HCT116 (cell line): ENCODE measurements at regions not wholly inside any gene's neighbourhood (a gene's known extent, or its start where the extent isn't known, plus 50 kb on each side); places are given as distances from the start of the nearest gene placed in this dataset.

Experiments
- ATAC-seq: fragments of 200-7000 bp; cut with Tn5 transposase; 2 replicates; pipeline ENCODE4 v1.9.1; 2020; ENCODE audit warnings: mild to moderate bottlenecking, moderate library complexity
- BruUV-seq: library from RNA; stranded (reverse); fragments of 400-500 nt; replicated peaks from 2 replicates; lab custom pipeline; 2021; lab: Mats Ljungman, UMichigan
- CTCF ChIA-PET: fragments of 300-600 bp; sonication (Branson Sonifier 250); formaldehyde crosslinking; loops from one replicate; lab custom pipeline; 2021; ENCODE audit warnings: antibody characterized with exemption; lab: Charles Lee
- POLR2A ChIA-PET: fragments of 300-600, 350-600 bp; sonication (Branson Sonifier 250); formaldehyde crosslinking; loops from one replicate; lab custom pipeline; 2021; ENCODE audit warnings: antibody characterized with exemption; lab: Charles Lee
- RAD21 ChIA-PET, 2 experiments: fragments of 300-600 bp; sonication (Branson Sonifier 250); formaldehyde crosslinking; loops; one replicate each; lab custom pipeline; 2023; ENCODE audit warnings: low total read pairs in 2 of 2; ENCODE audit not compliant: uncharacterized antibody in 2 of 2, unreplicated experiment in 2 of 2, low non-redundant PET in 1 of 2; lab: Charles Lee
- DNase-seq: peaks from one replicate; pipeline ENCODE4 v3.0.0-alpha.2; 2010; ENCODE audit warnings: low read depth, low spot score
- H2AFZ ChIP-seq: fragments of 200-600 bp; shearing (Covaris generic), sonication (generic); 2 replicates; pipeline ENCODE4 v1.6.1; 2017; ENCODE audit warnings: low read depth, mixed run types, mixed read lengths, antibody characterized with exemption, low read length; ENCODE audit not compliant: poor library complexity, severe bottlenecking
- H3K27ac ChIP-seq: 2 replicates; pipeline ENCODE4 v1.5.1; 2012; ENCODE audit warnings: low read depth, low read length
- H3K27me3 ChIP-seq: fragments of 200-600 bp; sonication (generic); 2 replicates; pipeline ENCODE4 v1.6.1; 2016; ENCODE audit warnings: mixed run types, low read length, mixed read lengths; ENCODE audit not compliant: insufficient read depth
- H3K36me3 ChIP-seq, 2 experiments: fragments of 200-500 bp in 1 of 2; fragments of 200-600 bp in 1 of 2; sonication (Bioruptor generic) in 1 of 2; sonication (generic) in 1 of 2; 2 replicates each; pipeline versions ENCODE4 v1.5.1 to v1.6.1; 2014 to 2016; ENCODE audit warnings: low read length in 2 of 2, inconsistent platforms in 1 of 2, mixed read lengths in 1 of 2, mixed run types in 1 of 2; ENCODE audit not compliant: insufficient read depth in 2 of 2, control insufficient read depth in 1 of 2
- H3K4me1 ChIP-seq, 2 experiments: fragments of 200-600 bp in 1 of 2; sonication (generic) in 1 of 2; 2 replicates each; pipeline versions ENCODE4 v1.5.1 to v1.6.1; 2012 to 2017; ENCODE audit warnings: low read length in 2 of 2, inconsistent platforms in 1 of 2, mild to moderate bottlenecking in 1 of 2, mixed read lengths in 1 of 2, mixed run types in 1 of 2, moderate library complexity in 1 of 2; ENCODE audit not compliant: insufficient read depth in 2 of 2, control insufficient read depth in 1 of 2
- H3K4me2 ChIP-seq: fragments of 200-600 bp; sonication (generic); 2 replicates; pipeline ENCODE4 v1.6.1; 2017; ENCODE audit warnings: mixed run types, low read length, mixed read lengths
- H3K4me3 ChIP-seq, 2 experiments: fragments of 200-600 bp in 1 of 2; sonication (generic) in 1 of 2; replicated peaks in 1 of 2; 2 replicates each; pipeline ENCODE4 v1.5.1; 2011 to 2016; ENCODE audit warnings: low read length in 2 of 2, control low read depth in 1 of 2, low read depth in 1 of 2, mild to moderate bottlenecking in 1 of 2, mixed read lengths in 1 of 2, mixed run types in 1 of 2
- H3K79me2 ChIP-seq: fragments of 200-600 bp; sonication (generic); 2 replicates; pipeline ENCODE4 v1.6.1; 2017; ENCODE audit warnings: mild to moderate bottlenecking, mixed run types, low read length, moderate library complexity, mixed read lengths; ENCODE audit not compliant: insufficient read depth
- H3K9ac ChIP-seq: fragments of 200-600 bp; sonication (generic); 2 replicates; pipeline ENCODE4 v1.6.1; 2016; ENCODE audit warnings: low read length, mixed read lengths
- H3K9me2 ChIP-seq: fragments of 200-600 bp; sonication (generic), shearing (Covaris generic); 2 replicates; pipeline ENCODE4 v1.6.1; 2017; ENCODE audit warnings: mixed run types, mild to moderate bottlenecking, moderate library complexity; ENCODE audit not compliant: insufficient read depth
- H3K9me3 ChIP-seq, 2 experiments: fragments of 200-500 bp in 1 of 2; fragments of 200-600 bp in 1 of 2; sonication (Bioruptor generic) in 1 of 2; sonication (generic) in 1 of 2; 2 replicates each; pipeline ENCODE4 v1.6.1; 2014 to 2017; ENCODE audit warnings: low read length in 2 of 2, mixed read lengths in 2 of 2, inconsistent platforms in 1 of 2, low read depth in 1 of 2, mild to moderate bottlenecking in 1 of 2, mixed run types in 1 of 2, moderate library complexity in 1 of 2; ENCODE audit not compliant: control insufficient read depth in 1 of 2, insufficient read depth in 1 of 2
- H4K20me1 ChIP-seq: fragments of 200-600 bp; sonication (generic), shearing (Covaris generic); 2 replicates; pipeline ENCODE4 v1.6.1; 2017; ENCODE audit warnings: mixed run types, mild to moderate bottlenecking, moderate library complexity; ENCODE audit not compliant: insufficient read depth
- EZH2 ChIP-seq: fragments of 200-600 bp; sonication (generic); IDR thresholded peaks from 2 replicates; pipeline ENCODE4 v1.6.1; 2017; ENCODE audit warnings: antibody characterized with exemption, mixed run types
- EZH2phosphoT487 ChIP-seq: fragments of 200-600 bp; IDR thresholded peaks from 2 replicates; pipeline ENCODE4 v1.6.1; 2018; ENCODE audit warnings: antibody characterized with exemption, borderline replicate concordance
- FOSL1 ChIP-seq: IDR thresholded peaks from 2 replicates; pipeline ENCODE4 v1.6.1; 2012; ENCODE audit warnings: low read depth
- POLR2AphosphoS5 ChIP-seq: IDR thresholded peaks from 2 replicates; pipeline ENCODE4 v1.6.1; 2011; ENCODE audit warnings: mild to moderate bottlenecking, low read depth, low read length, moderate library complexity
- RAD21 ChIP-seq: IDR thresholded peaks from 2 replicates; pipeline ENCODE4 v1.6.1; 2012; ENCODE audit warnings: low read depth, mild to moderate bottlenecking
- SIN3A ChIP-seq: IDR thresholded peaks from 2 replicates; pipeline ENCODE4 v1.6.1; 2012; ENCODE audit warnings: low read depth
- SP1 ChIP-seq: IDR thresholded peaks from 2 replicates; pipeline ENCODE4 v1.6.1; 2012; ENCODE audit warnings: low read depth
- TCF7L2 ChIP-seq: IDR thresholded peaks from 2 replicates; pipeline ENCODE4 v1.7.0; 2011; ENCODE audit warnings: borderline replicate concordance, inconsistent platforms; ENCODE audit not compliant: insufficient read depth, insufficient read length; ENCODE audit errors: extremely low read depth
- YY1 ChIP-seq: IDR thresholded peaks from 2 replicates; pipeline ENCODE4 v1.6.1; 2011; ENCODE audit warnings: low read length, low read depth, moderate library complexity, mild to moderate bottlenecking; ENCODE audit not compliant: insufficient replicate concordance; ENCODE audit errors: extremely low read depth
- ZBTB33 ChIP-seq: IDR thresholded peaks from 2 replicates; pipeline ENCODE4 v1.6.1; 2011; ENCODE audit warnings: mild to moderate bottlenecking, low read length, moderate library complexity; ENCODE audit not compliant: insufficient replicate concordance; ENCODE audit errors: extremely low read depth
- intact Hi-C: fragments of 100-400 bp; cut with micrococcal nuclease; formaldehyde crosslinking; loops from 2 replicates; pipeline ENCODE4 v1.10.0; 2022
- TF ChIP-seq, protein P1 (sequence below): IDR thresholded peaks from 2 replicates; pipeline ENCODE4 v1.6.1; 2012
- TF ChIP-seq, protein P2 (sequence below), 3 experiments: fragments of 200-600 bp in 1 of 3; sonication (generic) in 1 of 3; IDR thresholded peaks in 2 of 3; conservative IDR thresholded peaks in 1 of 3; 2 replicates each; pipeline ENCODE4 v1.5.1; 2012 to 2017; ENCODE audit warnings: low read depth in 2 of 3, low read length in 2 of 3, antibody characterized with exemption in 1 of 3, borderline replicate concordance in 1 of 3, control low read depth in 1 of 3, mild to moderate bottlenecking in 1 of 3, mixed read lengths in 1 of 3, mixed run types in 1 of 3, moderate library complexity in 1 of 3; ENCODE audit not compliant: insufficient read depth in 1 of 3

- H3K4me1 ChIP-seq: no peaks in the 10 kb centered on the region
- ATAC-seq (no peak), DNase-seq (no peak)
- H3K9me2 ChIP-seq: no peaks in the 10 kb centered on the region
- H3K27me3 ChIP-seq: no peaks in the 10 kb centered on the region
- ChIA-PET CTCF (no interaction called here), RAD21 (no interaction called here), POLR2A (no interaction called here)
- intact Hi-C loops: no loop called here
- no peaks in the 10 kb centered on the region; a peak in 1 of 4 replicates for H3K9me3 ChIP-seq
- TF ChIP-seq SIN3A: no peak
- no peak for TF ChIP-seq EZH2phosphoT487
- no peak for TF ChIP-seq EZH2
- TF ChIP-seq POLR2AphosphoS5: no peak
- no peak for TF ChIP-seq FOSL1
- no peak for TF ChIP-seq SP1
- TF ChIP-seq YY1: no peak
- no peak for TF ChIP-seq ZBTB33
- TF ChIP-seq TCF7L2: no peak
- TF ChIP-seq, protein P1, sequence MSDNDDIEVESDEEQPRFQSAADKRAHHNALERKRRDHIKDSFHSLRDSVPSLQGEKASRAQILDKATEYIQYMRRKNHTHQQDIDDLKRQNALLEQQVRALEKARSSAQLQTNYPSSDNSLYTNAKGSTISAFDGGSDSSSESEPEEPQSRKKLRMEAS: no peak
- TF ChIP-seq RAD21: no peak
- TF ChIP-seq, protein P2, sequence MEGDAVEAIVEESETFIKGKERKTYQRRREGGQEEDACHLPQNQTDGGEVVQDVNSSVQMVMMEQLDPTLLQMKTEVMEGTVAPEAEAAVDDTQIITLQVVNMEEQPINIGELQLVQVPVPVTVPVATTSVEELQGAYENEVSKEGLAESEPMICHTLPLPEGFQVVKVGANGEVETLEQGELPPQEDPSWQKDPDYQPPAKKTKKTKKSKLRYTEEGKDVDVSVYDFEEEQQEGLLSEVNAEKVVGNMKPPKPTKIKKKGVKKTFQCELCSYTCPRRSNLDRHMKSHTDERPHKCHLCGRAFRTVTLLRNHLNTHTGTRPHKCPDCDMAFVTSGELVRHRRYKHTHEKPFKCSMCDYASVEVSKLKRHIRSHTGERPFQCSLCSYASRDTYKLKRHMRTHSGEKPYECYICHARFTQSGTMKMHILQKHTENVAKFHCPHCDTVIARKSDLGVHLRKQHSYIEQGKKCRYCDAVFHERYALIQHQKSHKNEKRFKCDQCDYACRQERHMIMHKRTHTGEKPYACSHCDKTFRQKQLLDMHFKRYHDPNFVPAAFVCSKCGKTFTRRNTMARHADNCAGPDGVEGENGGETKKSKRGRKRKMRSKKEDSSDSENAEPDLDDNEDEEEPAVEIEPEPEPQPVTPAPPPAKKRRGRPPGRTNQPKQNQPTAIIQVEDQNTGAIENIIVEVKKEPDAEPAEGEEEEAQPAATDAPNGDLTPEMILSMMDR (IDR thresholded peaks at IDR 0.05 in 2 of 3, conservative IDR thresholded peaks at IDR 0.05 in 1 of 3; ENCODE audit: borderline replicate concordance in 1 of 3, insufficient read depth in 1 of 3, low read depth in 2 of 3, low read length in 2 of 3): no peak
- no peaks in the 10 kb centered on the region for H3K36me3 ChIP-seq
- H2AFZ ChIP-seq: no peak overlapping the region
- H3K9ac ChIP-seq: no peak overlapping the region
- no peaks in the 10 kb centered on the region for H4K20me1 ChIP-seq
- no peak overlapping the region for H3K27ac ChIP-seq
- no TSS peak for BruUV-seq
- no peaks in the 10 kb centered on the region for H3K79me2 ChIP-seq
- H3K4me3 ChIP-seq: no peak overlapping the region
- no peak overlapping the region for H3K4me2 ChIP-seq
Observed at GRCh38 chr7:155869784-155870076, 57.5 kb upstream of the SHH start.
